Glutamatergic neuron (in vitro differentiated cells): ENCODE measurements at regions not wholly inside any gene's neighbourhood (a gene's known extent, or its start where the extent isn't known, plus 50 kb on each side); places are given as distances from the start of the nearest gene placed in this dataset.

Experiments used
- DNase-seq: peaks from one replicate; pipeline ENCODE4 v3.0.0; 2022
- H3K27ac Mint-ChIP-seq: one replicate; pipeline ENCODE4 v1.8.0; 2020; ENCODE audit warnings: mild to moderate bottlenecking, mixed read lengths, inconsistent platforms; ENCODE audit not compliant: unreplicated experiment
- H3K27me3 Mint-ChIP-seq: one replicate; pipeline ENCODE4 v1.8.0; 2020; ENCODE audit warnings: mild to moderate bottlenecking, moderate library complexity, mixed read lengths, inconsistent platforms; ENCODE audit not compliant: unreplicated experiment
- H3K36me3 Mint-ChIP-seq: one replicate; pipeline ENCODE4 v1.8.0; 2020; ENCODE audit warnings: mild to moderate bottlenecking, mixed read lengths, inconsistent platforms; ENCODE audit not compliant: unreplicated experiment
- H3K4me1 Mint-ChIP-seq: one replicate; pipeline ENCODE4 v1.8.0; 2020; ENCODE audit warnings: mild to moderate bottlenecking, low read depth, mixed read lengths, inconsistent platforms; ENCODE audit not compliant: unreplicated experiment
- H3K4me3 Mint-ChIP-seq: one replicate; pipeline ENCODE4 v1.8.0; 2020; ENCODE audit warnings: mild to moderate bottlenecking, mixed read lengths, inconsistent platforms; ENCODE audit not compliant: unreplicated experiment
- H3K9me3 Mint-ChIP-seq: one replicate; pipeline ENCODE4 v1.8.0; 2020; ENCODE audit warnings: mild to moderate bottlenecking, moderate library complexity, mixed read lengths, inconsistent platforms; ENCODE audit not compliant: unreplicated experiment
- CTCF ChIP-seq: fragments of 200-600 bp; sonication (generic); IDR thresholded peaks from one replicate; pipeline ENCODE4 v1.5.0; 2021; ENCODE audit not compliant: partially characterized antibody, unreplicated experiment

GRCh38 chr2:41972179-41972578 lies 75.6 kb upstream of the PKDCC start:
- no peak overlapping the region for H3K27ac Mint-ChIP-seq
- no peaks in the 10 kb centered on the region for H3K36me3 Mint-ChIP-seq
- no peak for DNase-seq
- TF ChIP-seq CTCF, result no peak
- H3K27me3 Mint-ChIP-seq, result no peaks in the 10 kb centered on the region
- no peak overlapping the region for H3K4me3 Mint-ChIP-seq
- peaks cover 7% of the 10 kb centered on the region for H3K4me1 Mint-ChIP-seq
- H3K9me3 Mint-ChIP-seq, result no peaks in the 10 kb centered on the region

- peaks cover 5% of the 10 kb centered on the region for H3K4me1 Mint-ChIP-seq
Observed at GRCh38 chr2:41972819-41973218, 75.0 kb upstream of the PKDCC start.

DNA sequence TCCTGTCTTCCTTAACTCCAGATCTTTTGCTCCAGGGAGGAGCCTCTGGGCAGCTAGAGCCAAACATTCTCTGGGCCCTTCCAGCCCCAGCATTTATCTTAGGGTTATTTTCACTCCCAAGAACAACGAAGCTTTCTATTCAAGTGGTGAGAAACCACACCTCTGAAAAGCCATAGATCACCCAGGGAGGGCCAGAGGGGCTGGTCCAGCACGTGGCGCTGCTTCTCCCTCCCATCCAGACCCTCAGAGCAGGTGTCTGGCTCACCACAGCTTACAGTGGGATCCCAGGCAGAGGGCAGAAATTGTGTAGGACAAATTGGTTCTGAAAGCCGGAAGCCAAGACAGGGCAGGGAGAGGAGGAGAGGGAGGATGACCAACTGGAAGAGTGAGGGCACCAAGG lies 74.0 kb upstream of the PKDCC start:
- Mint-ChIP-seq H3K4me3 (no peak overlapping the region), H3K9me3 (peaks cover 5% of the 10 kb centered on the region), H3K27ac (no peak overlapping the region), H3K27me3 (peaks cover 3% of the 10 kb centered on the region), H3K4me1 (peaks cover 4% of the 10 kb centered on the region), H3K36me3 (peaks cover 6% of the 10 kb centered on the region)
- DNase-seq, result no peak
- no peak for TF ChIP-seq CTCF

More at GRCh38 chr2:41972819-41973218, 75.0 kb upstream of the PKDCC start:
- Mint-ChIP-seq H3K27ac (no peak overlapping the region), H3K4me3 (no peak overlapping the region), H3K36me3 (peaks cover 2% of the 10 kb centered on the region), H3K27me3 (no peaks in the 10 kb centered on the region), H3K9me3 (no peaks in the 10 kb centered on the region)
- no peak for DNase-seq
- TF ChIP-seq CTCF, result no peak

GRCh38 chr2:41981417-41981816 lies 66.4 kb upstream of the PKDCC start:
- TF ChIP-seq CTCF, result no peak
- peaks cover 12% of the 10 kb centered on the region for H3K9me3 Mint-ChIP-seq

DNA sequence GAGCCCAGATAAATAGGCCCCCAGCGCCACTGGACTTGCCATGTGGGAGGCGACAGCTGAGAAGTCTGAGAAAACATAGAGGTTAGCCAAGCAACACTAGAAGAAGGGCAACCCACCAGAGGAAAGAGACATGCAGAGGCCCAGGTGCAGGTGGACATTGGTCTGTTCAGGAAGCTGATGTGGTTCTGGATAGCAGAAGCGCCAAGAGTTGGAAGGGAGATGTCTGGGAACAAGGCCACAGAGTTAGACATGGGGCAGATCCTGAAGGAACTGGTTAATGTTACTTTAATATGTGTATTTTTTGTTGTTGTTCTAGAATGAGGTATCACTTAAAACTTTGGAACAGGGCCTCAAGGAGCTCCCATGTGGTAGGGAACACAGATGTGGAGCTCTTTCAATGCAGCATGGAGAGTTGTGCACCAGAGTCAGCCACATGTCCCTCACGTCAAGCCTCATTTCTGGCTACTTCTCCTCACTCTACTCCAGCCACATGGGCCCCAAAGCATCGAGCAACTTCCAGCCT lies 62.2 kb upstream of the PKDCC start:
- H3K27me3 Mint-ChIP-seq, result peaks cover 23% of the 10 kb centered on the region
- H3K4me3 Mint-ChIP-seq, result no peak overlapping the region
- peaks cover 24% of the 10 kb centered on the region for H3K9me3 Mint-ChIP-seq
- no peak overlapping the region for H3K27ac Mint-ChIP-seq
- no peak for DNase-seq
- no peak for TF ChIP-seq CTCF
- H3K4me1 Mint-ChIP-seq, result peaks cover 43% of the 10 kb centered on the region
- no peaks in the 10 kb centered on the region for H3K36me3 Mint-ChIP-seq

More at GRCh38 chr2:41981417-41981816, 66.4 kb upstream of the PKDCC start:
- Mint-ChIP-seq H3K27me3 (peaks cover 4% of the 10 kb centered on the region), H3K4me3 (no peak overlapping the region), H3K27ac (no peak overlapping the region), H3K36me3 (peaks cover 6% of the 10 kb centered on the region), H3K4me1 (peaks cover 9% of the 10 kb centered on the region)
- DNase-seq, result no peak
